ENCODE measurements at regions not wholly inside any gene's neighbourhood (a gene's known extent, or its start where the extent isn't known, plus 50 kb on each side); places are given as distances from the start of the nearest gene placed in this dataset.

- DNase-seq, result no peak
Measured at GRCh38 chr7:46397591-46397990, 476.5 kb upstream of the IGFBP3 start.

GRCh38 chr7:46396481-46396880, 475.4 kb upstream of the IGFBP3 start:
- DNase-seq, result no peak

GRCh38 chr7:46393142-46393541, 472.1 kb upstream of the IGFBP3 start:
- DNase-seq, result no peak

- no peak for DNase-seq
Measured at GRCh38 chr7:46391231-46392201, 470.4 kb upstream of the IGFBP3 start.

- DNase-seq, result no peak
Measured at GRCh38 chr7:46390042-46390441, 469.0 kb upstream of the IGFBP3 start.

- no peak for DNase-seq
Measured at GRCh38 chr7:46389146-46389545, 468.1 kb upstream of the IGFBP3 start.

- DNase-seq, result no peak
Measured at GRCh38 chr7:46387646-46388045, 466.6 kb upstream of the IGFBP3 start.

- no peak for DNase-seq
Measured at GRCh38 chr7:46386428-46387399, 465.6 kb upstream of the IGFBP3 start.

GRCh38 chr7:46385662-46386309, 464.7 kb upstream of the IGFBP3 start:
- no peak for DNase-seq

GRCh38 chr7:46383605-46384004, 462.5 kb upstream of the IGFBP3 start:
- no peak for DNase-seq

GRCh38 chr7:46369933-46370654, 449.0 kb upstream of the IGFBP3 start:
- DNase-seq, result no peak

- DNase-seq, result no peak
Measured at GRCh38 chr7:46368871-46369270, 447.8 kb upstream of the IGFBP3 start.

- no peak for DNase-seq
Measured at GRCh38 chr7:46366526-46366925, 445.5 kb upstream of the IGFBP3 start.

GRCh38 chr7:46363688-46364087, 442.6 kb upstream of the IGFBP3 start:
- DNase-seq, result no peak

- no peak for DNase-seq
Measured at GRCh38 chr7:46360811-46361210, 439.7 kb upstream of the IGFBP3 start.

- DNase-seq, result no peak
Measured at GRCh38 chr7:46360296-46360695, 439.2 kb upstream of the IGFBP3 start.

- DNase-seq, result no peak
Measured at GRCh38 chr7:46357851-46358250, 436.8 kb upstream of the IGFBP3 start.

- DNase-seq, result no peak
Measured at GRCh38 chr7:46357290-46357689, 436.2 kb upstream of the IGFBP3 start.

- DNase-seq, result no peak
Measured at GRCh38 chr7:46356371-46356770, 435.3 kb upstream of the IGFBP3 start.

- DNase-seq, result no peak
Measured at GRCh38 chr7:46355331-46355730, 434.3 kb upstream of the IGFBP3 start.

- no peak for DNase-seq
Measured at GRCh38 chr7:46352004-46352954, 431.2 kb upstream of the IGFBP3 start.
